NT2/D1 (cell line): ENCODE measurements at regions not wholly inside any gene's neighbourhood (a gene's known extent, or its start where the extent isn't known, plus 50 kb on each side); places are given as distances from the start of the nearest gene placed in this dataset.

ENCODE experiments used
- DNase-seq: peaks from one replicate; pipeline ENCODE4 v3.0.0-alpha.2; 2011; ENCODE audit warnings: low read depth, low spot score
- H3K27me3 ChIP-seq: 2 replicates; pipeline ENCODE4 v1.6.0; 2011; ENCODE audit warnings: mild to moderate bottlenecking; ENCODE audit not compliant: insufficient read length, insufficient read depth
- H3K36me3 ChIP-seq: 2 replicates; pipeline ENCODE4 v1.6.1; 2011; ENCODE audit warnings: mild to moderate bottlenecking, low read length, mixed read lengths; ENCODE audit not compliant: insufficient read depth, insufficient read length
- H3K4me1 ChIP-seq: 2 replicates; pipeline ENCODE4 v1.5.1; 2011; ENCODE audit not compliant: insufficient read depth, insufficient read length
- H3K4me3 ChIP-seq: 2 replicates; pipeline ENCODE4 v1.5.1; 2011; ENCODE audit warnings: low read depth; ENCODE audit not compliant: insufficient read length
- H3K9ac ChIP-seq: 2 replicates; pipeline ENCODE4 v1.6.0; 2011; ENCODE audit warnings: low read depth; ENCODE audit not compliant: insufficient read length
- H3K9me3 ChIP-seq: 2 replicates; pipeline ENCODE4 v1.5.1; 2011; ENCODE audit warnings: mild to moderate bottlenecking, low read length; ENCODE audit not compliant: insufficient read depth
- SUZ12 ChIP-seq: IDR thresholded peaks from 2 replicates; pipeline ENCODE4 v1.6.1; 2011; ENCODE audit not compliant: insufficient read length, insufficient read depth; ENCODE audit errors: extremely low read depth
- YY1 ChIP-seq: IDR thresholded peaks from 2 replicates; pipeline ENCODE4 v1.6.1; 2011; ENCODE audit not compliant: insufficient read length, insufficient read depth
- ZNF274 ChIP-seq: IDR thresholded peaks from 2 replicates; pipeline ENCODE4 v1.6.1; 2011; ENCODE audit warnings: mild to moderate bottlenecking, low read depth, low read length

- TF ChIP-seq YY1 (no peak), SUZ12 (no peak), ZNF274 (no peak)
- Histone ChIP-seq H3K4me3 (no peak overlapping the region), H3K9me3 (no peaks in the 10 kb centered on the region), H3K27me3 (no peaks in the 10 kb centered on the region), H3K36me3 (no peaks in the 10 kb centered on the region), H3K4me1 (no peaks in the 10 kb centered on the region), H3K9ac (no peak overlapping the region)
- DNase-seq, result no peak
Measured at GRCh38 chr18:25621144-25621543, 269.2 kb upstream of the ZNF521 start.

- no peak overlapping the region for H3K9ac ChIP-seq
- H3K9me3 ChIP-seq, result no peaks in the 10 kb centered on the region
- DNase-seq, result no peak
- H3K27me3 ChIP-seq, result no peaks in the 10 kb centered on the region
- no peak overlapping the region for H3K4me3 ChIP-seq
- no peaks in the 10 kb centered on the region for H3K4me1 ChIP-seq
- H3K36me3 ChIP-seq, result no peaks in the 10 kb centered on the region
- TF ChIP-seq SUZ12 (no peak), YY1 (no peak), ZNF274 (no peak)
Measured at GRCh38 chr18:25614168-25614567, 262.2 kb upstream of the ZNF521 start.

- DNase-seq, result no peak
- Histone ChIP-seq H3K9ac (no peak overlapping the region), H3K27me3 (no peaks in the 10 kb centered on the region), H3K4me3 (no peak overlapping the region), H3K9me3 (no peaks in the 10 kb centered on the region), H3K4me1 (no peaks in the 10 kb centered on the region), H3K36me3 (no peaks in the 10 kb centered on the region)
- no peak for TF ChIP-seq ZNF274
- no peak for TF ChIP-seq YY1
- no peak for TF ChIP-seq SUZ12
Measured at GRCh38 chr18:25612466-25612865, 260.5 kb upstream of the ZNF521 start.

GRCh38 chr18:25608091-25608490, 256.1 kb upstream of the ZNF521 start:
- no peaks in the 10 kb centered on the region for H3K36me3 ChIP-seq
- DNase-seq, result no peak
- no peak for TF ChIP-seq SUZ12
- no peak for TF ChIP-seq YY1
- no peak for TF ChIP-seq ZNF274
- H3K9me3 ChIP-seq, result no peaks in the 10 kb centered on the region
- H3K9ac ChIP-seq, result no peak overlapping the region
- no peak overlapping the region for H3K4me3 ChIP-seq
- no peaks in the 10 kb centered on the region for H3K27me3 ChIP-seq
- H3K4me1 ChIP-seq, result no peaks in the 10 kb centered on the region

- no peak overlapping the region for H3K4me3 ChIP-seq
- TF ChIP-seq SUZ12, result no peak
- TF ChIP-seq ZNF274, result no peak
- TF ChIP-seq YY1, result no peak
- no peak overlapping the region for H3K9ac ChIP-seq
- no peaks in the 10 kb centered on the region for H3K36me3 ChIP-seq
- H3K9me3 ChIP-seq, result no peaks in the 10 kb centered on the region
- DNase-seq, result no peak
- no peaks in the 10 kb centered on the region for H3K4me1 ChIP-seq
- H3K27me3 ChIP-seq, result no peaks in the 10 kb centered on the region
Measured at GRCh38 chr18:25604894-25605597, 253.1 kb upstream of the ZNF521 start.

- TF ChIP-seq YY1 (no peak), SUZ12 (no peak), ZNF274 (no peak)
- no peaks in the 10 kb centered on the region for H3K9me3 ChIP-seq
Measured at GRCh38 chr18:25604196-25604893, 252.4 kb upstream of the ZNF521 start.

GRCh38 chr18:25599443-25599842, 247.5 kb upstream of the ZNF521 start:
- no peak for DNase-seq
- Histone ChIP-seq H3K4me3 (no peak overlapping the region), H3K4me1 (no peaks in the 10 kb centered on the region), H3K9me3 (no peaks in the 10 kb centered on the region), H3K36me3 (no peaks in the 10 kb centered on the region), H3K27me3 (no peaks in the 10 kb centered on the region), H3K9ac (no peak overlapping the region)
- TF ChIP-seq SUZ12, result no peak
- no peak for TF ChIP-seq ZNF274
- no peak for TF ChIP-seq YY1

More at GRCh38 chr18:25604196-25604893, 252.4 kb upstream of the ZNF521 start:
- DNase-seq, result no peak
- Histone ChIP-seq H3K27me3 (no peaks in the 10 kb centered on the region), H3K9ac (no peak overlapping the region), H3K36me3 (no peaks in the 10 kb centered on the region), H3K4me1 (no peaks in the 10 kb centered on the region), H3K4me3 (no peak overlapping the region)
